ENCODE measurements at regions not wholly inside any gene's neighbourhood (a gene's known extent, or its start where the extent isn't known, plus 50 kb on each side); places are given as distances from the start of the nearest gene placed in this dataset.

DNA sequence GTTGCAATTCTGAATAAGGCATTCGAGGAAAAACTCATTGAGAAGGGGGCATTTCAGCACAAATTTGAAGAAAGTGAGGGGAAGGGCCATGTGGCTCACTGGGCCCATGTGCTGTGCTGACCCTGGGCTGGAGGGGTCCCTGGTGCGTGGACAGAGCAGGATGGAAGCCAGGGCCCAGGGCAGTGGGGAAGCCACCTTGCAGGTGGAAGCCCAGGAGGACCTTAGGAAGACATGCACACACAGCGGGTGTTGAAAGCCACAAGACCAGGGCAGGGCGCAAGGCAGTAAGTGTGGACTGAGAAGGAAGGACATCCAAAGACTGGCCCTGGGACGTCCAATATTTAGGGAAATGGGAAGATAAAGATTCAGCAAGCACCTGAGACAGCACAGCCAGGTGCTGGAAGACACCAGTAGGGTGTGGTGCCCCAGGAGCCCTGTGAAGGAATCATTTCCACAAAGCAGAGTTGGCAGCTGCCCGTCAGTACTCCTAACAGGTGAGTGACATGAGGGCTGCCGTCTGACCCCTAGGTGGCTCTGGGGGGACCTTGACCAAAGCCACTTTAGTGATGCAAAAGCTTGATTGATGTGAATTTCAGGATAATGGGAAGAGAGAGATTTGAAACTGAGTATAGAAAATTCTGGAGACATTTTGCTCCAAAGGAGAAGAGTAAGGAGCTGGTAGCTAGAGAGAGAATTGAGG is 254.4 kb upstream of the EXOC2 start:
- TF ChIP-seq, protein P1, sequence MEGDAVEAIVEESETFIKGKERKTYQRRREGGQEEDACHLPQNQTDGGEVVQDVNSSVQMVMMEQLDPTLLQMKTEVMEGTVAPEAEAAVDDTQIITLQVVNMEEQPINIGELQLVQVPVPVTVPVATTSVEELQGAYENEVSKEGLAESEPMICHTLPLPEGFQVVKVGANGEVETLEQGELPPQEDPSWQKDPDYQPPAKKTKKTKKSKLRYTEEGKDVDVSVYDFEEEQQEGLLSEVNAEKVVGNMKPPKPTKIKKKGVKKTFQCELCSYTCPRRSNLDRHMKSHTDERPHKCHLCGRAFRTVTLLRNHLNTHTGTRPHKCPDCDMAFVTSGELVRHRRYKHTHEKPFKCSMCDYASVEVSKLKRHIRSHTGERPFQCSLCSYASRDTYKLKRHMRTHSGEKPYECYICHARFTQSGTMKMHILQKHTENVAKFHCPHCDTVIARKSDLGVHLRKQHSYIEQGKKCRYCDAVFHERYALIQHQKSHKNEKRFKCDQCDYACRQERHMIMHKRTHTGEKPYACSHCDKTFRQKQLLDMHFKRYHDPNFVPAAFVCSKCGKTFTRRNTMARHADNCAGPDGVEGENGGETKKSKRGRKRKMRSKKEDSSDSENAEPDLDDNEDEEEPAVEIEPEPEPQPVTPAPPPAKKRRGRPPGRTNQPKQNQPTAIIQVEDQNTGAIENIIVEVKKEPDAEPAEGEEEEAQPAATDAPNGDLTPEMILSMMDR (IDR thresholded peaks at IDR 0.05; ENCODE audit: insufficient read depth, low read length) = no peak
- TF ChIP-seq SPI1 (IDR thresholded peaks at IDR 0.05; ENCODE audit: borderline replicate concordance, low read depth) = no peak

Data from HL-60 (cell line).